HG03196 (cell line): ENCODE measurements at regions not wholly inside any gene's neighbourhood (a gene's known extent, or its start where the extent isn't known, plus 50 kb on each side); places are given as distances from the start of the nearest gene placed in this dataset.
"Not testable (repeated sequence)": the region's sequence is repeated elsewhere in the genome, so short reads cannot be mapped to it uniquely, and the experiment has no call there.

ENCODE experiments used
- ATAC-seq: cut with Tn5 transposase; IDR thresholded peaks from one replicate; pipeline ENCODE4 v1.9.1; 2021; ENCODE audit not compliant: unreplicated experiment

DNA sequence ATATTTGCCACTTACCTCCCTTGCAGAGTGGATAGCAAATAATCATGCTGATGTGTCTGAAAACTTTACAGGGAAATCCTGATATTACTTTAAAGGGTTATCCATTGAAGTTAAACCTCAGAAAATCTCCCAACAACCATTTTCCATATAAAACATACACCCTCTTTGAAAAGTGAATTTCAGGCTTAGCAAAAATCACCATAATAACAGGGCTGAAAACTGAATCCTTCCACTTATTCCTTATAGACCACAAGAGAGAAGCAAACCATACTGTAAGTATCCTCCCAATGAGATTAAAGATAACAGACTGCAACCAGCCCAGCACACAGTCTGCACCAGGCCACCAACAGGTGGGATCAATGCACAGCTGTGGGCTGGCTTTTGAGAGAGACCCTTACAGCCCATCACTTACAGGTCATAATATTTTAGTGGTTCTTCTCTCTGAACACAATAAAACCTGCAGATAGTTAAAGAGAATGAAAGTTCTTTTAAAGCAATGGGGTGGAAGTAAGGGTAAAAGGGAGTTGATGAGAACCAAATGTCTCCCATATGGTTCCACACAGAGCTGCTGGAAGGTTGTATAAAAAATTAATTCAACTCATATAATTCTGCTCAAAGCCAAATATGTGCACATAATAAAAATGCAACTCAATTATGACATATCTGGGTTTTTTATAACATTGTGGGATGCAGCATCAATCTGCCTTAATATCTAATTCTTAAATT is 376.2 kb upstream of the GRAMD2B start:
- no peak for ATAC-seq

- no peak for ATAC-seq
Observed at GRCh38 chr5:126052120-126052519, 371.1 kb upstream of the GRAMD2B start.

DNA sequence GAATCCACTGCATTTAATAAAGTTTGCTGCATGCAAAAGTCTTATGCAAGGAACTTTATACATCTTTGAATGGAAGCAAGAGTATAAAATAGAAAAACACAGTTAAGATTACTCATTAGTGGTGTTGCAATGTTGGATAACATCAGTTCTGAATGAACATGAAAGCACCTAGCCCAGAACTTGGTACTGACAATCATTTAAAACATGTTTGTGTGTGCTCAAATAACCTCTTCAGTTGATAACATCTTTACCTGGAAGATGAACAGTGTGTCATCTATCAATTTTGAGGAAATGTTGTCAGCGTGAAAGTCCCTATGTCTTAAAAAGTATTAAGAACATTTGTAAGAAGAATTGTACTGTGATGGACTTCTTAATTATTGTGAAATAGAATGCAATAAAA is 370.4 kb upstream of the GRAMD2B start:
- ATAC-seq, result no peak

DNA sequence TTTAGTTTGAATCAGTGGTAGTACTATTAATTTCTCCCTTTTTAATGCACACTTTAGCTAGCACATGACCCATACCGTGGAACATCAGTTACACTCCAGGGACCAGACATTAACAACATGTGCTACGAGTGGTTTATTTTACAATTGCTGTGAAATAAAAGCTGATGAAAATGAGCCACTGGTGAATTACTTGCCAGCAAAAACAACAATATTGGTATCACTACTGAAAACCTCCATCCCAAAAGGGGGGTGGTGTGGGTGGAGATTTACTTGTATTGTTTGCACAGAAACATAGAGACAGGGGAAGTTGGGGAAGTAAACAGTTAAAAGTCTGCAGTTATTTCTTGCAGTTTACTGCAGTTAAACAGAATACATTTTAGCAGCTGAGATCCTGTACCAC is 369.6 kb upstream of the GRAMD2B start:
- no peak for ATAC-seq

DNA sequence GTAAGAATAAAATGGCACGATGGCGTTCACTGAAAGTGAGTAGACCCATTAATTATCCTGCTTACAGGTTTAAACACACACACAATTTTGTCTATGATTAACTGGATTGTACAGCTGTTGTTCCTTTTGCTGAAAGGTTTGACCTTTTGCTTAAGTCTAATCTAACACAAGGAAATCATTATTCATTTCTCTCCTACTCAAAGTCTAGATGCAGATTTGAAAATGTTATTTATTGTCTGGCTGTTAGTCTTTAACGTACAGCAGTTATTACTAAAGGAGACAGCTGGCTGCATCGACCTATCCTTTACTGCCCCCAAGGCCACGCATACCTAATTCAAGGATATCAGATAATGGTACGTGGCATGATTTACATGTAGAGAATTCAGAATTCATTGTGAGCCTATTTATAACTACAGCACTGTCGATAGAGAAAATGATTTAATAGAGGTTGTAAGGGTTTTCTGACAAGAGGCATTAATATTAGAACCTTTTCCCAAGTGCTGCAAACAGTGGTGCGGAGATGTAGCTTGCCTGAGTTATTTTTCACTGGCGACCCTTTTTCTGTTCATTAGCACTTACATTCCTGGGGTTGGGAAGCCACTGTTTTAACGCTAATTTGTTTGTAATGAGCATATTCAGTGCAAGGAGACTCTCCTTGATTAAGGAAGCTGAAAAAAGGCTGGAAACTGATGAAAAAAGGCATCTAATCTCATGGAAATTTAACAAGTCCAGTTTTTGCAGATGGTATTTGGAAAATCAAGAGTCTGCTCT is 368.4 kb upstream of the GRAMD2B start:
- no peak for ATAC-seq

DNA sequence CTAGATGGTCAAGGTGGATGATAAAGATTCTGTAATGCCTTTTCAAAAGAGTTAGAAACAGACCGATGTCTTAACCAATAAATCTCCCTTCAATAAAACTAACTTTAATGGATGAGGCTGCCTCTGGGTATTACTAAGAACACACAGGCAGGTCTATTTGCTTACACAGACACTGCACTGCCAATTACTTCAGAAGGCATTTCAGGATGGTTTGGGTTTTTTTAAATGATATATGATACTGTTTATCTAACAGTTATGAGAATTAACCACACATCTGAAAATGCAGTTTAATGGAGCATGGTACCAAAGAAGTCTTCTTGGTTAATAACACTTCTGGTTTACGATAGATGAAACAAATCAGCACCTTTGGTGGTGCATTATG is 367.9 kb upstream of the GRAMD2B start:
- no peak for ATAC-seq

DNA sequence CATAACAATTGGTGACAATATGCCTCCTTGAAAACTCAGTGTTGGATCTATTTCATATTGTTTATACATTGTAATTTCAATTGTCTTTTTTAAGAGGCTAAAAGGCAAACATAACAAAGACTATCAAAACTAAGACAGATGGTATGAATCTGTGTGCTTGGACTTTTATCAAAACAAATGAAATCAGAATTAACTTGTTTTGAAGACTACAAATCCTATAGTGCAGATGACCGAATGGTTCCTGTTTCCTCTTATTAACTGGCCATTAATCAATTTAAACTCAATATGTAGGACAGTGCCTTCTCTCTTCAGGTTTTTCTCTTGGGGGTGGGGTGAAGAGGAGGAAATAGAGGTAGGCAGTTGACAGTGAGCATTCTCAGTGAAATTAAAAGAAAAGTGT is 366.9 kb upstream of the GRAMD2B start:
- ATAC-seq, result no peak

DNA sequence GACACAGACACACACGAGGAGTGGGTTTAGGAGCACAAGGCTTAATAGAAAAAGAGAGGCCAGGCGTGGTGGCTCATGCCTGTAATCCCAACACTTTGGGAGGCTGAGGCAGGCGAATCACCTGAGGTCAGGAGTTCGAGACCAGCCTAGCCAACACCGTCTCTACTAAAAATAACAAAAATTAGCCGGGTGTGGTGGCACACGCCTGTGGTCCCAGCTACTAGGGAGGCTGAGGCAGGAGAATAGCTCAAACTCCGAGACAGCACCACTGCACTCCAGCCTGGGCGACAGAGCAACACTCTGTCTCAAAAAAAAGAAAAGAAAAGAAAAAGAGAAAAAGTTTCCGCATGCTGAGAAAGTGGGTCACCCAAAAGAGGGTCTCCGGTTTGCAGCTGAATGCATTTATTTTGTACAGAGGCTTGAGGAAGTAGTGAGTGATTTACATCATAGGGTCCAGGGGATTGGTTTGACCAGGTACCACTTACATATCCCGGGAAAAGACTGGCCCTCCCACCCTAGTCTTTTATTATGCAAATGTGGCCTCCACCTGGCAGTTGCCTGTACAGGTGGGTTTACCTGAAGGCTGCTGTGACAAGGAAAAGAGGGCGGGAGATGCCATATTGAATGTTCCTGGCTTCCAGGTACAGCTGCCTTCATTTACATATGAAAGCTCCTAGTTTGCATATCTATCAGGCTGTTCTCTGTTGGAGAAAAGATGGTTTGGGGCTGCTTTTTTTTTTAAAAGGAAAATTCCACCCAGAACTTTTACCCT is 366.2 kb upstream of the GRAMD2B start:
- ATAC-seq, result no peak

DNA sequence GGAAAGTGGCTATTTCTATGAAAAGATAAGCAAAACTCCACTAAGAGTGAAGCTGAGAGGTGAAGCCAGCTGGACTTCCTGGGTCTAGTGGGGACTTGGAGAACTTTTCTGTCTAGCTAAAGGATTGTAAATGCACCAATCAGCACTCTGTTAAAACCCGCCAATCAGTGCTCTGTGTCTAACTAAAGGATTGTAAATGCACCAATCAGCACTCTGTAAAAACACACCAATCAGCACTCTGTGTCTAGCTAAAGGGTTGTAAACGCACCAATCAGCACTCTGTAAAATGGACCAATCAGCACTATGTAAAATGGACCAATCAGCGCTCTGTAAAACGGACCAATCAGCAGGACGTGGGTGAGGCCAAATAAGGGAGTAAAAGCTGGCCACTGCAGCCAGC is 364.8 kb upstream of the GRAMD2B start:
- ATAC-seq, result not testable (repeated sequence)

DNA sequence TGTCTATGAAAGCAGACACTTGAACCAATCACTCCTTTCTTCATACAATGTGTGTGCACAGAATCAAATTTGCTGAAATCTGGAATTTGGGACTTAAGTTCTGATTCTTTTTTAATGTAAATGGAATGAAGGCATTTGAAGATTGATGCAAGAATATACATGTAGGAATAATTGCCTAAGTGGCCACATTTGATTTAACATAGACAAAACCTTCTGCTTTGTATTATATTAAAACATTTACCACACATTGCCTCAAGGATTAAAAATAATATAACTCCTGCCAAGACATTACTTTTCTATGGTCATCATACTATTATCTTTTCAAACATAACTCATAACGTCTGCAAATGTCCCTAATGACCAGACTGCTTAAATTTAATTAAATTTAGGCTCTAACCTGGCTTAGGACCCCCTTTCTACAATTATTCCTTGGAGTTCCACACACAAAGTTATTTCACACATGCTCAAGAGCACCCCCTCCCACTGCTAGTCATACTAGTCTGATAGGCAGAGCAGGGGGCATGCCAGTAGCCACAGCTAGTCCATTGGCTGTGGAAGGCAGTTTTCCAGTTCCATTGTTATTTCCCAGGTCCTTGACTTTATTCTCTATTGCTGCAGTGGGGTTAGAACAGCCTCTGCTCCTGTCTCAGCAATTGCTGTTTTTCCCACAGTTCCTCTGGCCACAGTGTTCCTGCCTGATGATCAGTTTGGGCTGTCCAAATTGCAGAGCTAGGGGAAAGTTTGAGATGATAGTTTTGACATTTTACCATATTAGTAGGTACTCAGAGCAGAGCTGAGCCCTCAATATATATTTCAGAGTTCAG is 360.6 kb upstream of the GRAMD2B start:
- ATAC-seq, result no peak

DNA sequence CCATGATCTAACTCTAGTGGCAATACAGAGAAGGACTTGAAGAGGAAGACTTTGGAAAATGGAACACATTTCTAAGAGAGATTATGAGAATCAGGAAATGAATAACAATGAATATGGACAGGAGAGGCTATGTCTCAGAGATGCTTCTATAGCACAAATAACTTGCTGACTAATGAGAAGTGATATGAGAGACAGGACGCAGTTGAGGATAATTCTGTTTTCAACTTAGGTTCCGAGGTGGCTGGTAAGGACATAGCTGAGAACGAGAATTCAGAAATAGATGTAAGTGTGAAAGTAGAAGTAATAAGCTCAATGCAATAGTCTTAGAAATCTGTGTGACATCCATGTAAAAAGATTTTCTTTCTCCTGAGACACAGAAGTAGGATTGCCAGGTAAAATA is 358.1 kb upstream of the GRAMD2B start:
- no peak for ATAC-seq

DNA sequence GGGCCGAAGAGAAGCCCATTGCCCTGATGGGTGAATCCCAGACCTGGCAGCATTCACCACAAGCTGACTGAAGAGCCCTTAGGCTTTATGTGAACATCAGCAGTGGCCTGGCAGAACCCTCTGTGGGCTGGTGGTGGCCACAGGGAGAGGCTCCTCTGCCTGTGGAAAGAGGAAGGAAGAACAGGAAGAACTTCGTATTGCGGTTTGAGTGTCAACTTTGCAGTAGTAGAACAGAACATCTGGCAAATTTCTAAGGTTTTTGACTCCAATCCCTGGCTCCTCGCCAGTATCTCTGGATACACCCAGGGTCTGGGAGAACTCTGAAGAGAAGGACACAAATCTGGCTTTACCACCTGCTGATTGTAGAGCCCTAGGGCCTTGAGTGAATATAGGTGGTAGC is 356.4 kb upstream of the GRAMD2B start:
- no peak for ATAC-seq

GRCh38 chr5:126067404-126067803 is 355.8 kb upstream of the GRAMD2B start:
- no peak for ATAC-seq

GRCh38 chr5:126069329-126069728 is 353.9 kb upstream of the GRAMD2B start:
- no peak for ATAC-seq

- ATAC-seq, result no peak
Observed at GRCh38 chr5:126070481-126070880, 352.7 kb upstream of the GRAMD2B start.

GRCh38 chr5:126074538-126074937 is 348.7 kb upstream of the GRAMD2B start:
- ATAC-seq, result no peak

DNA sequence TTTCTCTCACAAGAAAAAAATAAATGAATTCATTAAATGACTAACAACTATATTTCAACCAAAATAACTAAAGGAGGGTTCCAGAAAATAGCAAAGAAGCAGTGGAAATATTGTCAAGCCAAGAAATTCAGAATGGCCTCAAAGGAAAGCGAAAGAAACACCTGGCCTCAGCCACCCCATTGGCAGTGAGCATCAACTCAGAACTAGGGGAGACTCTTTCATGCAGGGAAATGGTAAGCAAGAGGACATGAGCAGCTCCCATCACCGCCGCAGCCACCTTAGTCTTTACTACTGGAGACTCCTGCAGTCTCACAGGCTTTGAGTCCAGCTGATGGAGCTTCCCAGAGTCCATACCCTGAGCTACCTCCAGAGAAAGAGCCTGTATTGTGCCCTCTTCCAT is 343.9 kb upstream of the GRAMD2B start:
- ATAC-seq, result no peak

DNA sequence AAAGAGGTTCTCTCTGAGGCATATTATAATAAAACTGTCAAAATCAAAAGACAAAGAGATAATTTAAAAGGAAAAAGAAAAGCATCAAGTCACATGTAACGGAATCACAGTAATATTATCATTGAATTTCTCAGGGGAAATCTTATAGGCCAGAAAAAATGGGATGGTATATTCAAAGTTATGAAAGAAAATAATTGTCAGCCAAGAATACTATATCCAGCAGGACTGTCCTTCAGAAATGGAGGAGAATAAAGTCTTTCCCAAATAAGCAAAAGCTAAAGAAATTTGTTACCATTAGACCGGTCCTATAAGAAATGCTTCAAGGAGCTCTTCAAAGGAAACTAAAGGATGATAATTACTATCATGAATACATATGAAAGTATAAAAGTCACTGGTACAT is 342.0 kb upstream of the GRAMD2B start:
- no peak for ATAC-seq

- ATAC-seq, result no peak
Observed at GRCh38 chr5:126093041-126093440, 330.2 kb upstream of the GRAMD2B start.

GRCh38 chr5:126093718-126094117 is 329.5 kb upstream of the GRAMD2B start:
- ATAC-seq, result no peak

DNA sequence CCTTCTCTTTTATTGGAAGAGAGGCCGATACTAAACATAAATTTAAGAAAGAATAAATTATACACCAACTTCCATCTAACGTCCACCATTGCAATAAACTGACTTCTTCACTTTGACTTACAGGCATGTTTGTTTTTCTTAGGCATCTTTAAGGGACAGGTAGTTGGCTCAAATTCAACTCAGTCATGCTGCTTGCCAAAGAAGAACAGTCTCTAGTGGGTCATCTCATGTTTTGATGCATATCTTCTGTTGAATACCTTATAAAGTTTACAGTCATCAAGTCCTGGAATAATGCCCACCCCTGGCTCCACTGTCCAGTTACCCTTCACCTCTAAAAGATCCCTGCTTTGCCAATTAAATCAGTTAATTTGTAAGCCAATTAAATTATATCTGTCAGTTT is 328.2 kb upstream of the GRAMD2B start:
- ATAC-seq, result no peak
